ENCODE measurements at regions not wholly inside any gene's neighbourhood (a gene's known extent, or its start where the extent isn't known, plus 50 kb on each side); places are given as distances from the start of the nearest gene placed in this dataset.

GRCh38 chr4:138952411-138952810 is 63.2 kb upstream of the NOCT start:
- TF ChIP-seq CTCF (IDR thresholded peaks at IDR 0.05) (no peak), POLR2A (IDR thresholded peaks at IDR 0.05) (no peak)

Measured in uterus (tissue), 2 donors.